GM21528 (cell line): ENCODE measurements at regions not wholly inside any gene's neighbourhood (a gene's known extent, or its start where the extent isn't known, plus 50 kb on each side); places are given as distances from the start of the nearest gene placed in this dataset.

Experiments used
- ATAC-seq: cut with Tn5 transposase; IDR thresholded peaks from one replicate; pipeline ENCODE4 v1.9.1; 2021; ENCODE audit warnings: mild to moderate bottlenecking, moderate library complexity; ENCODE audit not compliant: unreplicated experiment, low FRiP score

GRCh38 chr2:81163583-81163982 is 859.0 kb upstream of the LRRTM1 start:
- ATAC-seq = no peak

- ATAC-seq = no peak
Observed at GRCh38 chr2:81158505-81158904, 854.0 kb upstream of the LRRTM1 start.

- ATAC-seq = no peak
Observed at GRCh38 chr2:81148323-81148722, 843.8 kb upstream of the LRRTM1 start.

GRCh38 chr2:81136296-81136695 is 831.7 kb upstream of the LRRTM1 start:
- ATAC-seq = no peak

- no peak for ATAC-seq
Observed at GRCh38 chr2:81097361-81097760, 792.8 kb upstream of the LRRTM1 start.

- ATAC-seq = no peak
Observed at GRCh38 chr2:81093031-81093430, 788.5 kb upstream of the LRRTM1 start.

- no peak for ATAC-seq
Observed at GRCh38 chr2:81087646-81088045, 783.1 kb upstream of the LRRTM1 start.

GRCh38 chr2:81084101-81084500 is 779.5 kb upstream of the LRRTM1 start:
- no peak for ATAC-seq

GRCh38 chr2:81078631-81079030 is 774.1 kb upstream of the LRRTM1 start:
- no peak for ATAC-seq

GRCh38 chr2:81078102-81078501 is 773.5 kb upstream of the LRRTM1 start:
- no peak for ATAC-seq

GRCh38 chr2:81077396-81077795 is 772.8 kb upstream of the LRRTM1 start:
- ATAC-seq = no peak

GRCh38 chr2:81073412-81073811 is 768.9 kb upstream of the LRRTM1 start:
- no peak for ATAC-seq

GRCh38 chr2:81068144-81068543 is 763.6 kb upstream of the LRRTM1 start:
- ATAC-seq = no peak

- no peak for ATAC-seq
Observed at GRCh38 chr2:81061016-81061415, 756.5 kb upstream of the LRRTM1 start.

- ATAC-seq = no peak
Observed at GRCh38 chr2:81050580-81051095, 746.1 kb upstream of the LRRTM1 start.

GRCh38 chr2:81043681-81044080 is 739.1 kb upstream of the LRRTM1 start:
- no peak for ATAC-seq

GRCh38 chr2:81007104-81007503 is 702.6 kb upstream of the LRRTM1 start:
- no peak for ATAC-seq

- no peak for ATAC-seq
Observed at GRCh38 chr2:81002906-81003305, 698.4 kb upstream of the LRRTM1 start.

- ATAC-seq = no peak
Observed at GRCh38 chr2:80987466-80987865, 682.9 kb upstream of the LRRTM1 start.

GRCh38 chr2:80969900-80970299 is 665.3 kb upstream of the LRRTM1 start:
- ATAC-seq = no peak

GRCh38 chr2:80968450-80968849 is 663.9 kb upstream of the LRRTM1 start:
- ATAC-seq = no peak

- ATAC-seq = no peak
Observed at GRCh38 chr2:80947601-80948130, 643.1 kb upstream of the LRRTM1 start.

GRCh38 chr2:80943487-80943886 is 638.9 kb upstream of the LRRTM1 start:
- ATAC-seq = no peak
